Naive B cell (primary cell): ENCODE measurements at regions not wholly inside any gene's neighbourhood (a gene's known extent, or its start where the extent isn't known, plus 50 kb on each side); places are given as distances from the start of the nearest gene placed in this dataset.
"Not testable (repeated sequence)": the region's sequence is repeated elsewhere in the genome, so short reads cannot be mapped to it uniquely, and the experiment has no call there.

Experiments
- ATAC-seq, 2 donors: fragments of 150-1000 bp; cut with Tn5 transposase; 2 replicates each; pipeline ENCODE4 v1.10.0; 2021; ENCODE audit warnings: low read depth in 2 of 2, mild to moderate bottlenecking in 2 of 2, moderate library complexity in 2 of 2
- DNase-seq: peaks from one replicate; pipeline ENCODE4 v3.0.0; 2022
- H3K27ac Mint-ChIP-seq, 6 donors: one replicate each; pipeline ENCODE4 v1.8.0; 2020 to 2022; ENCODE audit warnings: mild to moderate bottlenecking in 6 of 6, mixed read lengths in 6 of 6, moderate library complexity in 5 of 6, inconsistent platforms in 2 of 6
- H3K27me3 Mint-ChIP-seq, 3 donors: one replicate each; pipeline ENCODE4 v1.8.0; 2021 to 2022; ENCODE audit warnings: mixed read lengths in 3 of 3, mild to moderate bottlenecking in 1 of 3
- H3K36me3 Mint-ChIP-seq, 2 donors: one replicate each; pipeline ENCODE4 v1.8.0; 2020 to 2022; ENCODE audit warnings: mixed read lengths in 2 of 2, inconsistent platforms in 1 of 2, mild to moderate bottlenecking in 1 of 2
- H3K4me1 Mint-ChIP-seq, 3 donors: one replicate each; pipeline ENCODE4 v1.8.0; 2020 to 2022; ENCODE audit warnings: mixed read lengths in 3 of 3, inconsistent platforms in 1 of 3, mild to moderate bottlenecking in 1 of 3, moderate library complexity in 1 of 3
- H3K4me3 Mint-ChIP-seq, 8 donors: one replicate each; pipeline ENCODE4 v1.8.0; 2020 to 2022; ENCODE audit warnings: mild to moderate bottlenecking in 8 of 8, mixed read lengths in 8 of 8, moderate library complexity in 8 of 8, inconsistent platforms in 2 of 8
- H3K9me3 Mint-ChIP-seq, 7 donors: one replicate each; pipeline ENCODE4 v1.8.0; 2020 to 2022; ENCODE audit warnings: mixed read lengths in 7 of 7, mild to moderate bottlenecking in 5 of 7, inconsistent platforms in 2 of 7, moderate library complexity in 1 of 7

GRCh38 chrX:35442421-35442820, 355.7 kb upstream of the MAGEB16 start:
- H3K36me3 Mint-ChIP-seq: no peaks in the 10 kb centered on the region

GRCh38 chrX:35443091-35443582, 355.0 kb upstream of the MAGEB16 start:
- not testable (repeated sequence) for H3K27ac Mint-ChIP-seq, H3K27me3 Mint-ChIP-seq, DNase-seq, H3K4me3 Mint-ChIP-seq, H3K36me3 Mint-ChIP-seq, ATAC-seq, H3K4me1 Mint-ChIP-seq
- H3K9me3 Mint-ChIP-seq: peaks cover 0 to 19% (median 5%) of the 10 kb centered on the region in 7 donors

More at GRCh38 chrX:35442421-35442820, 355.7 kb upstream of the MAGEB16 start:
- DNase-seq: no peak
- Mint-ChIP-seq H3K4me1 (no peaks in the 10 kb centered on the region), H3K9me3 (peaks cover 0 to 18% (median 5%) of the 10 kb centered on the region in 7 donors), H3K27ac (no peak overlapping the region), H3K27me3 (no peaks in the 10 kb centered on the region), H3K4me3 (no peak overlapping the region)
- no peak for ATAC-seq

- H3K9me3 Mint-ChIP-seq: peaks cover 0 to 15% (median 4%) of the 10 kb centered on the region in 7 donors
- no peak for DNase-seq
- ATAC-seq: no peak
- H3K4me3 Mint-ChIP-seq: peak overlapping the region in 1 of 8 donors; percentile 42
- H3K27me3 Mint-ChIP-seq: no peaks in the 10 kb centered on the region
- H3K36me3 Mint-ChIP-seq: no peaks in the 10 kb centered on the region
- H3K4me1 Mint-ChIP-seq: no peaks in the 10 kb centered on the region
- no peak overlapping the region for H3K27ac Mint-ChIP-seq
Measured at GRCh38 chrX:35444671-35445355, 353.3 kb upstream of the MAGEB16 start.

GRCh38 chrX:35445912-35446311, 352.2 kb upstream of the MAGEB16 start:
- Mint-ChIP-seq H3K4me1 (no peaks in the 10 kb centered on the region), H3K9me3 (peaks cover 0 to 9% (median 4%) of the 10 kb centered on the region in 7 donors), H3K27me3 (no peaks in the 10 kb centered on the region), H3K27ac (no peak overlapping the region), H3K36me3 (no peaks in the 10 kb centered on the region), H3K4me3 (no peak overlapping the region)
- ATAC-seq (no peak), DNase-seq (no peak)

GRCh38 chrX:35456891-35457290, 341.3 kb upstream of the MAGEB16 start:
- Mint-ChIP-seq H3K27ac (no peak overlapping the region), H3K4me3 (no peak overlapping the region), H3K4me1 (no peaks in the 10 kb centered on the region), H3K27me3 (no peaks in the 10 kb centered on the region), H3K9me3 (peaks cover 0 to 8% (median 2%) of the 10 kb centered on the region in 7 donors), H3K36me3 (no peaks in the 10 kb centered on the region)
- ATAC-seq: no peak
- no peak for DNase-seq

- H3K27me3 Mint-ChIP-seq: no peaks in the 10 kb centered on the region
- DNase-seq (no peak), ATAC-seq (no peak)
- no peaks in the 10 kb centered on the region for H3K36me3 Mint-ChIP-seq
- no peaks in the 10 kb centered on the region for H3K4me1 Mint-ChIP-seq
- peaks cover 0 to 8% (median 2%) of the 10 kb centered on the region in 7 donors for H3K9me3 Mint-ChIP-seq
- no peak overlapping the region for H3K4me3 Mint-ChIP-seq
- H3K27ac Mint-ChIP-seq: no peak overlapping the region
Measured at GRCh38 chrX:35458142-35458541, 340.0 kb upstream of the MAGEB16 start.

GRCh38 chrX:35461164-35461563, 337.0 kb upstream of the MAGEB16 start:
- Mint-ChIP-seq H3K36me3 (no peaks in the 10 kb centered on the region), H3K4me1 (no peaks in the 10 kb centered on the region), H3K9me3 (peaks cover 2 to 13% (median 4%) of the 10 kb centered on the region in 7 donors), H3K27me3 (no peaks in the 10 kb centered on the region), H3K4me3 (no peak overlapping the region), H3K27ac (no peak overlapping the region)
- ATAC-seq (no peak), DNase-seq (no peak)

GRCh38 chrX:35496671-35497070, 301.5 kb upstream of the MAGEB16 start:
- DNase-seq, H3K4me3 Mint-ChIP-seq, ATAC-seq, H3K36me3 Mint-ChIP-seq, H3K27me3 Mint-ChIP-seq, H3K4me1 Mint-ChIP-seq, H3K27ac Mint-ChIP-seq: not testable (repeated sequence)
- H3K9me3 Mint-ChIP-seq: peaks cover 0 to 11% (median 3%) of the 10 kb centered on the region in 7 donors

- not testable (repeated sequence) for H3K27me3 Mint-ChIP-seq
Measured at GRCh38 chrX:35497453-35497852, 300.7 kb upstream of the MAGEB16 start.

GRCh38 chrX:35499071-35499862, 298.9 kb upstream of the MAGEB16 start:
- H3K9me3 Mint-ChIP-seq: peaks cover 3 to 13% (median 3%) of the 10 kb centered on the region in 7 donors
- DNase-seq (no peak), ATAC-seq (no peak)
- no peak overlapping the region for H3K27ac Mint-ChIP-seq
- no peaks in the 10 kb centered on the region for H3K27me3 Mint-ChIP-seq
- H3K36me3 Mint-ChIP-seq: no peaks in the 10 kb centered on the region
- H3K4me1 Mint-ChIP-seq: no peaks in the 10 kb centered on the region
- no peak overlapping the region for H3K4me3 Mint-ChIP-seq

More at GRCh38 chrX:35497453-35497852, 300.7 kb upstream of the MAGEB16 start:
- not testable (repeated sequence) for H3K4me3 Mint-ChIP-seq, H3K27ac Mint-ChIP-seq, H3K4me1 Mint-ChIP-seq, ATAC-seq, DNase-seq, H3K36me3 Mint-ChIP-seq
- peaks cover 3 to 13% (median 3%) of the 10 kb centered on the region in 7 donors for H3K9me3 Mint-ChIP-seq

- no peaks in the 10 kb centered on the region for H3K27me3 Mint-ChIP-seq
- H3K4me1 Mint-ChIP-seq: no peaks in the 10 kb centered on the region
Measured at GRCh38 chrX:35507701-35508100, 290.4 kb upstream of the MAGEB16 start.

GRCh38 chrX:35548003-35548402, 250.1 kb upstream of the MAGEB16 start:
- not testable (repeated sequence) for ATAC-seq, H3K36me3 Mint-ChIP-seq, H3K4me1 Mint-ChIP-seq, H3K4me3 Mint-ChIP-seq, DNase-seq, H3K27ac Mint-ChIP-seq, H3K27me3 Mint-ChIP-seq
- H3K9me3 Mint-ChIP-seq: peaks cover 0 to 19% (median 2%) of the 10 kb centered on the region in 7 donors

More at GRCh38 chrX:35507701-35508100, 290.4 kb upstream of the MAGEB16 start:
- Mint-ChIP-seq H3K27ac (no peak overlapping the region), H3K9me3 (peaks cover 0 to 2% (median 0%) of the 10 kb centered on the region in 7 donors), H3K36me3 (no peaks in the 10 kb centered on the region), H3K4me3 (no peak overlapping the region)
- DNase-seq: no peak
- ATAC-seq: no peak

- Mint-ChIP-seq H3K4me1 (no peaks in the 10 kb centered on the region), H3K36me3 (no peaks in the 10 kb centered on the region), H3K27ac (no peak overlapping the region), H3K4me3 (no peak overlapping the region), H3K9me3 (peaks cover 0 to 4% (median 0%) of the 10 kb centered on the region in 7 donors), H3K27me3 (no peaks in the 10 kb centered on the region)
- no peak for DNase-seq
- ATAC-seq: no peak
Measured at GRCh38 chrX:35557916-35558315, 240.2 kb upstream of the MAGEB16 start.

- H3K9me3 Mint-ChIP-seq: peaks cover 0 to 4% (median 0%) of the 10 kb centered on the region in 7 donors
- no peak overlapping the region for H3K27ac Mint-ChIP-seq
- no peaks in the 10 kb centered on the region for H3K27me3 Mint-ChIP-seq
- no peak overlapping the region for H3K4me3 Mint-ChIP-seq
- DNase-seq (no peak), ATAC-seq (no peak)
- H3K36me3 Mint-ChIP-seq: no peaks in the 10 kb centered on the region
- H3K4me1 Mint-ChIP-seq: no peaks in the 10 kb centered on the region
Measured at GRCh38 chrX:35561985-35562384, 236.2 kb upstream of the MAGEB16 start.
